HG03196 (cell line): ENCODE measurements at regions not wholly inside any gene's neighbourhood (a gene's known extent, or its start where the extent isn't known, plus 50 kb on each side); places are given as distances from the start of the nearest gene placed in this dataset.
"Not testable (repeated sequence)": the region's sequence is repeated elsewhere in the genome, so short reads cannot be mapped to it uniquely, and the experiment has no call there.

Source experiments
- ATAC-seq: cut with Tn5 transposase; IDR thresholded peaks from one replicate; pipeline ENCODE4 v1.9.1; 2021; ENCODE audit not compliant: unreplicated experiment

- no peak for ATAC-seq
These were observed 474.1 kb upstream of the MIS18BP1 start for GRCh38 chr14:45727133-45727532.

- ATAC-seq = no peak
These were observed 468.5 kb upstream of the MIS18BP1 start for GRCh38 chr14:45721472-45721871.

GRCh38 chr14:45716572-45716971 lies 463.6 kb upstream of the MIS18BP1 start:
- no peak for ATAC-seq

- ATAC-seq = no peak
These were observed 462.9 kb upstream of the MIS18BP1 start for GRCh38 chr14:45715946-45716345.

- no peak for ATAC-seq
These were observed 456.5 kb upstream of the MIS18BP1 start for GRCh38 chr14:45709541-45709940.

GRCh38 chr14:45705940-45706534 lies 453.0 kb upstream of the MIS18BP1 start:
- no peak for ATAC-seq

GRCh38 chr14:45699471-45699870 lies 446.5 kb upstream of the MIS18BP1 start:
- ATAC-seq = no peak

GRCh38 chr14:45698462-45699134 lies 445.6 kb upstream of the MIS18BP1 start:
- no peak for ATAC-seq

- no peak for ATAC-seq
These were observed 433.8 kb upstream of the MIS18BP1 start for GRCh38 chr14:45686771-45687170.

- no peak for ATAC-seq
These were observed 427.5 kb upstream of the MIS18BP1 start for GRCh38 chr14:45680531-45680930.

- no peak for ATAC-seq
These were observed 426.9 kb upstream of the MIS18BP1 start for GRCh38 chr14:45679853-45680252.

- no peak for ATAC-seq
These were observed 425.2 kb upstream of the MIS18BP1 start for GRCh38 chr14:45678163-45678562.

- ATAC-seq = no peak
These were observed 420.4 kb upstream of the MIS18BP1 start for GRCh38 chr14:45673420-45673819.

GRCh38 chr14:45664668-45665356 lies 411.8 kb upstream of the MIS18BP1 start:
- ATAC-seq = no peak

GRCh38 chr14:45658917-45659299 lies 405.9 kb upstream of the MIS18BP1 start:
- no peak for ATAC-seq

- no peak for ATAC-seq
These were observed 405.4 kb upstream of the MIS18BP1 start for GRCh38 chr14:45658226-45658916.

GRCh38 chr14:45651890-45652289 lies 398.9 kb upstream of the MIS18BP1 start:
- ATAC-seq = no peak

GRCh38 chr14:45650754-45651153 lies 397.8 kb upstream of the MIS18BP1 start:
- no peak for ATAC-seq

GRCh38 chr14:45649051-45649450 lies 396.0 kb upstream of the MIS18BP1 start:
- no peak for ATAC-seq

GRCh38 chr14:45641541-45641940 lies 388.5 kb upstream of the MIS18BP1 start:
- no peak for ATAC-seq

- ATAC-seq = not testable (repeated sequence)
These were observed 381.8 kb upstream of the MIS18BP1 start for GRCh38 chr14:45634651-45635441.
